TTC549 (cell line): ENCODE measurements at regions not wholly inside any gene's neighbourhood (a gene's known extent, or its start where the extent isn't known, plus 50 kb on each side); places are given as distances from the start of the nearest gene placed in this dataset.
"Not testable (repeated sequence)": the region's sequence is repeated elsewhere in the genome, so short reads cannot be mapped to it uniquely, and the experiment has no call there.

Source experiments
- FAIRE-seq: peaks from 2 replicates; lab custom pipeline; 2012; peaks lifted over from hg19 to GRCh38; lab: Jason Lieb, UNC

DNA sequence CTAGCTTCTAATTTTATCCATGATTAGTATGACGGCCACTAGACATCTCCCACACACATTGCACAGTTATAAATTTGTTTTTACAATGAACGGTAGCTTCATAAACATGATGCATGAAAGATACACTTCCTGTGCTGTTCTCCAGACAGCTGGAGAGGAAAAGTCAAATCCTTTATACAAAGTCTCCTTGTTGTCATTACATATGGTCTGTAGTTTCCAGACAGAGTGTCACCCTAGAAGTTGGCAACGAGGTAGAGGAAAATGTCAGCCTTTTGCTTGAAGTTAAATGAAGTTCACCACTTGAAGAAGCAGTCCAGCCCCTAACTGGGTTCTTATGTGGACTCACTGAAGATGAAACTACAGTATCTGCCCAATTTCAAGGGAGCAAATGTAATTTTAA is 253.0 kb upstream of the P2RY1 start:
- FAIRE-seq: no peak

DNA sequence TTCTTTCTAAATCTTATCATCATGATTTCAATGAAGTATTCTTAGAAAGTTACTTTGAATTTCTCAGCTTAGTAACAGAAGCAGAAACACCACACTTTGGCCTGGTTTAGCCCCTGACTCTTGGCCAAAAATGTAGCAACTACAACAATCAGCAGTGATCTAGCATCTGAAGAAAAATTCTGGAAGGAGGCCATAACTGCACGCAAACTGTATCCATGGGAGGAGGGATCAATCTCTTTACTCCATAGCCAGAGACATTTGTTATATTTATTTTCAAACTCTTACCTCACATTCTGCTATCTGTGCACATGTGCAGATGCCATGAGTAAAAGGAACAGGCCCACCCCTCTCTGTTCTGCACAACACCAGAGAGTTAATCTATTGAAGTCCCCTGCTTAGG is 251.0 kb upstream of the P2RY1 start:
- no peak for FAIRE-seq

DNA sequence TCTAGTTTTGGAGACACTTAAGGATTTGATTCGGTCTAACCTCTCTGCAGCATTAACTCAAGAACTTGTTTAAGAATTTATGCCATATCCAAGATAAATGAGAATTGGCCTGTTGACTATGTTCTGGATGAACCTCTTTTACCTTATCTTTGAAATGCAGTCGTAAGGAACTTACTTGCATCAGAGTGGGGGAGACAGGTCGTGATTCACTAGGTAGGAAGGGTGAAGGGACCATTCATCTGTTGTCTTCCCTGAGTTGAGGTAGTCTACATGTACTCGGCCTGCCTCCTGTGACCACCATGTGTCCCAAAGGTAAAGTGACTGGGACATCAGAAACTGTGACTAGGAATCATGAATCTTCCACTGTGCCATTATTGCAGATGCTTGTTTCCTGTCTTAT is 248.0 kb upstream of the P2RY1 start:
- FAIRE-seq: no peak

DNA sequence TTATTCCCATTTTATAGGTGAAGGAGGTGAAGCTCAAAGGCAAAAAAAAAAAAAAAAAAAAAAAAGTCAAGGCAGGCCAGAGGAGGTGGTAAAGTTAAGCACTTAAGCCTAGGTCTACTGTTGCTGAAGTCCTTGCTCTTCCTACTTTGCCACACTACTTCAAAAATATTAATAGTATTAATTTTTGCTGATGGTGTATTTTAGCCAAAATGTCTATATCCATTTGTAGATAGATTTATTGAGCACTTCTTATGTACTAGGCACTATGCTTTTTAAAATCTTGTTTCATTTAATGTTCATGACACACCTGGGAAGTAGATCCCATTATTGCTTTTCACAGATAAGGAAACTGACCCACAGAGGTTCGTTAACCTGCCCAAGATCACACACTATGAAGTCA is 247.1 kb upstream of the P2RY1 start:
- no peak for FAIRE-seq

DNA sequence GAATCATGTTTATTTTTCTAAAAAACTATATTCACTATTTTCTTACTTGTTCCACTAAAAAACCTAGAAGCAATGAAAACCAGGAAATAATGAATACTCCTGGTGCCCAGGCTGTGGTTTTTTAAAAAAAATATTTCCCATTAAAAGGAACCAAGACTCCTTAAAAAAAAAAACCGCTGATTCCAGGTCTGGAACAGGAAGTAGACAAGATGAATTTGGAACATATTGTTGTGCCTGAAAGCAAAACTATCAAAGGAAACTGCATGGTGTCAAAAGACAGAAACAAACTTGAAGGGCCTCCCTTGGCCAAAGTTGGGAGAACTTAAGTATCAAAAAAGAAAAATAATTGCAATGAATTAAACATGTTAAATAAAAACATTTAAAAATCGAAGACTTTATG is 245.3 kb upstream of the P2RY1 start:
- FAIRE-seq: no peak

DNA sequence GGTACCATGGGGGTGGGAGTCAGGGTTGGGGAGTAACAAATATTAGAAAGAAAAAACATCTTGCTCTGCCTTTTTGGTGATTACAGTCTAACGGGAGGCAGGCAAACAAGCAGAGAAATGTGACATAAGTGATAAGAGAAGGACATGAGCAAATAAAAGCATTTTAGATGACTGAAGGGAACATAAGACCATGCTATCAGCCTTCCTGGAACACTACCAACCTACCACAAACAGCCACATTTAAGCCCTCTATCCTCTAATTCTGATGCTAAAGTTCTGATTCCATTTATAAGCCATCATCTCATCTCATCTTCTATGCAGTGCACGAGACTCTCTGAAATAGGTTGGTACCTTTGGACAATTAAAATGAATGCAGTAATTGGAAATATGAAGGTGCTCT is 243.4 kb upstream of the P2RY1 start:
- no peak for FAIRE-seq

DNA sequence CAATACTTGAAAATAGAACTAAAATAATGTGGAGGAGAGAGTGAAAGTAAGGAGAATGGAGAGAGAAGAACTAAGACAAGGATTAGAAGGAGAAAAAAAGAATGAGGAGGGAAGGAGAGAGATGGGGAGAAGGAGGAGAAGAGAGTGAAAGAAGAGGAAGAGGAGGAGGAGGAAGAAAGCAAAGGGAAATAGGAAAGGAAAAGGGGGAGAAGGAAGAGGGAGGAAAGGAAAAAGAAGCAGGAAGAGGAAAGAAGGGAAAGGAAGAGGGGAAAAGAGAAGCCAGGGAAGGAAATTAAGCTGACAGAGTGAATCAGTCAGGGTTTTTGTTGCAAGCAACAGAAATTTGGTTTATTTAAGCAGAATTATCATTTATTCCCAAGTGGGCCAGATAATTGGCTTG is 241.7 kb upstream of the P2RY1 start:
- FAIRE-seq: no peak

DNA sequence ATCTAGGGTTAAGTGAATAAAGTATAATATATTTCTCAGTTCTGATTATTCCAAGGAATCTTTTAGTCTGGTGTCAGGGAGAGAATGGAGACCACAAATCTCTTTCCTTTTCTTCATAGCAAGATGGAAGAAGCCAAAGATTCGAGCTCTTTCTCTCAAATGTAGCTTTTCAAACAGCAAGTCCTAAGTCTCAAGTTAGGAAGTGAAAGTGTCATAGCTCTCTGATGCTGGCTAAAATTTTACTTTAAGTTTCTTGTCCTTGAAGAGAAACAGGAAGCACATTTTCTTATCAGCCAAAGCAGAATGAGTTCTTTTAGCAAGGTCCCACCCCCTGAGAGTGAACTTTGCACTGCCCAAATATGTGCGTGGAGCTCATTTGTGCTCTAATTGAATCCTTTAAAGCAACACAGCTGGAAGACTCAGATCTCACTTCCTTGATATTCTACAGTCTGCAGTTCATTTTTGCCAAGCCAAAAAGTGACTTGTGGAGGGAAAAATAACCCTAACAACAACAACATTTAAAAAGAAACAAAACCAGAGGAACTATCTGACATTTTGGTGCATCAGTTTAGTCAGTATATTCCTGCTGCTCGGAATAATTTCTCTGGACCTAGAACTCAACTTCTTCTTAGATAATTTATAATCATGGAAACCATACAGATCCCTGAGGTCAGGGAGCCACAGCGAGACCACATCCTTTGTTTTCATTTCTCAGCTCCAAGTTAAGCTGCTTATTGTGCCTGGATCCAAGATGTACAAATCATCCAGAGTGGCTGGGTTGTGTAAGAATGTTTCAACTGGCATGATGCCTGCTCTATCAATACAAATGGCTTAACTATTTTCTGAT is 238.7 kb upstream of the P2RY1 start:
- no peak for FAIRE-seq

DNA sequence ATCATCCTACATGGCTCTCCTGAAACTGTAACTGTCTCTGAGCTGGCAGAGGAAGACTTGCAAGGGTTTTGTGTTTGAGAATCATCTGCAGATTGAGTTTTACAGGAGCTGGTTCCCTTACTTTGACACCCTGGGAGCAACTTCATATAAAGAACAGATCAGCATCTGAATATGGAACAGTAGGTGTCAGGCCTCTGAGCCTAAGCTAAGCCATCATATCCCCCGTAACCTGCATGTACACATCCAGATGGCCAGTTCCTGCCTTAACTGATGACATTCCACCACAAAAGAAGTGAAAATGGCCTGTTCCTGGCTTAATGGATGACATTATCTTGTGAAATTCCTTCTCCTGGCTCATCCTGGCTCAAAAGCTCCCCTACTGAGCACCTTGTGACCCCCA is 238.1 kb upstream of the P2RY1 start:
- FAIRE-seq: not testable (repeated sequence)

DNA sequence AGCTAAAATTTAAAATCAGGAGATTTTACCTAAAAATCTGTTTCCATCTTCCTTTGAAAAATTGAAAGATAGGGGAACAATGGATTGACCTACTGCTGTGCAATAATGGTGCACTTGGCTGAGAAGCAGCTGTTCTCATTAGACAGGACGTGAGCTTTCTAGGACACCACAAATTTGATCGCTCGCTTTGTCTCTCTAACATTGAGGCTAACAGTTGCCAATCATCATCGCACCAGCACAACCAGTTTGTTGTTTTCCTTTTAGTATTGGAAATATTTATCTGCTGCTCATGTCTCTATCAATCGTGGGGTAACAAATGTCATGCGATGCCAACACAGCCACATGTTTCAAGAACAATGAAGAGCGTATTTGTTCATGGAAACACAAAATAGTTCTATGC is 228.8 kb upstream of the P2RY1 start:
- FAIRE-seq: no peak

DNA sequence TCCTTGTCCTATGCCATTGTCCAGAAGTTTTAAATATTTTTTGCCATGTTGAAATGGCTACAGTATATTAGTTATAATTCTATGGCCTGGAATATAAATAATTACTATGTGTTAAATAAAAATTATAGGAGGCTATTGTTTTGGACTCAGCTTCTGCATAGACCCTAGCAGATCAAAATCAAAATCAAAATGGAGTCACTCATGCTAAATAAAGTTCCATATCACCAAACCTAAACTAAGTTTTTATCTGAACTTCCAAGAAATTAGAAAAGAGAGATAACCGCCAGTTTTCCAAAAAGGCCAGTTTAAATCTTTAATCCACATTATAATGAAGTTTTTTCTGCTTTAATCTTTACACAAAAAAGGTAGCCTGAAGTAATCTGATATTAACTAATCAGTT is 227.8 kb upstream of the P2RY1 start:
- no peak for FAIRE-seq

DNA sequence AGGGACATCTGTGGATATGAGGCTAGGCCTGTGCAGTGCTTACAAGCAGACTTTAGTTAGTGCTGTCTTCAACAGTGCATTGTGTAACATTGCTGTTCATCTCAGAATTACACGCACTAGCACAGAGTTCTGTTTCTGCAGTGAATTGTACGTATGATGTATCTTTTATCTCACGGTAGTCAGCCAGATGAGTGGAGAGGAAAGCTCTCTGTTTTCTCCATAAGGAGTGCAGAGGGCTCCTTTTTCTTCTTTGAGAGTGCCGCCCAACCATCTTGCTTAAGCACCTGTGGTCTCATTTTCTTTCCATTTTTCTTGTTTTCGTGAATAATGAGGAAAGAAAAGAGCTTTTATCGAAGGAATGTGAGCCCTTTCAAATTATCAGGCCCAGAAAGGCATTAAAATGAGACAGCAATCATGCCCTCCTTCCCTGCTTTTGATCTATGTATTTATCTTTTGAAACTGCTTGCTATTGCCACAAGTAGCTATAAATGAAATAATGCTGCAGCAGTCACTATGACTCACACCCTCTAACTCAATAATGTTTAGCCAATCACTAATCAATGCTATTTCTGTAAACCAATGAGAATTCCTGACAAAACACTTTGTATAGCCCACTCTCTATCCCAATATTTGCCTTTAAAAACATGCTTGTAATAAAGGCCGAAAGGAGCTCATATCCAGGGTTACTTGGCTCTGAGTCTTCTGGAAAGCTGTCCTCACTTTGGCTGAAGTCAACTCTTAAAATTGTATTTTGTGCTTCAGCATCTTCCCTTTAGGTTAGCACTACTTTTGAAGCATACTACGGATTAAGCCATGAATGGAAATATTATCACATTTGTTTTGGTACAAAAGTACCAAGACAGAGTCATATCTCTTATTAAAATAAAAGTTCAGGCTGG is 226.0 kb upstream of the P2RY1 start:
- FAIRE-seq: no peak

DNA sequence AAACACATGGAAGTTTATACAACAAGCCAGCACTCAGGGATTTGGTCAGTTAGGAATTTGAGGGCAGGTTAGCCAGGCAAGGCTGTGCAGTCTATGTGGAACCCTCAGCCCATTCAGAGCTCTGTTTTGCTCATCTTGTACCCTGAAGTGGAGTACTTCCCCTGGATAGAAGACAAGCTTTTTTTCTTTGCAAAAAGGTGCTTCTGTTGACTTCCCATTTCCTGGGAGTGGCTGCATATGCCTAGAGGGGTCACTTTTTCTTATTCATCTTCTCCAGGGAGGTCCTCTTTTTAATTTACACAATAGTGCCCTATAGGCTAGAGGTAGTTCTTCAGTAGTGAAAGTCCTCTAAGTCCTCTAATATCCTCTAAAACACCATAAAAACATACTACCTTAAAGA is 225.0 kb upstream of the P2RY1 start:
- no peak for FAIRE-seq

DNA sequence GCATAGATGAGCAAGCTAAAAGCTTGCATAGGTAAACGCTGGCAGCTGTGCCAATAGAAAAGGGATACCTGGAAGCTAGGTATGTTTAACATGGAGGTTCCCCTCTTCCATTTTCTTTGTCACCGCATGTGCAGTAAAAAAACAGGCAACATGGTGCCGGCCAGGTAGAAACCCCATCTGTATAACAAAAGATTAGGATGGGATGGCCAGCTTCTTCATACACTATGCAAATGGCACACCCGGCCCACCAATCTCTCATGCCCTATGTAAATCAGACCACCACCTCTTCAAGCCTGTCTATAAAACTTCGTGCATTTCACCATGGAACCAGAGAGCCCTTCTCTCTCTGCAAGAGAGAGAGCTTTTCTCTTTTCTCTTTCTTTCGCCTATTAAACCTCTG is 224.3 kb upstream of the P2RY1 start:
- FAIRE-seq: no peak

DNA sequence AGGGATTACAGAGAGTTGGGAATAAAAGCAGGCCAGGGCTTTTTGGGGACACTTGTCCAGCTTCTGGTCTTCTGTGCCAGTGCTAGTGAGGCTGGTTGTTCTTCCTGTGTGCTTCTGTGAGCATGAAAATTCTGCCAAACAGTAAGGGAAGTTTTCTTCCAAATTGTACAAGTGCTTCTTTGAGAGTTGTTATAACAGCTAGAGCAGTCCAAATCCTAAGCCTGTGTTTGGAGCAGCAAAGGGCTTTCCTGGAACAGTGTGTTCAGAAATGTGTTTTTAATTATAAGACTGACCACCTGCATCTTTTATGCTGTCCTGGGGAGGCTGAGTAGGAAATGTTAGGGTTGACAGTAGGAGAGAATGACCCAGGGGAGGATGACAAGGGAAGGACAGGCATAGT is 223.0 kb upstream of the P2RY1 start:
- no peak for FAIRE-seq

DNA sequence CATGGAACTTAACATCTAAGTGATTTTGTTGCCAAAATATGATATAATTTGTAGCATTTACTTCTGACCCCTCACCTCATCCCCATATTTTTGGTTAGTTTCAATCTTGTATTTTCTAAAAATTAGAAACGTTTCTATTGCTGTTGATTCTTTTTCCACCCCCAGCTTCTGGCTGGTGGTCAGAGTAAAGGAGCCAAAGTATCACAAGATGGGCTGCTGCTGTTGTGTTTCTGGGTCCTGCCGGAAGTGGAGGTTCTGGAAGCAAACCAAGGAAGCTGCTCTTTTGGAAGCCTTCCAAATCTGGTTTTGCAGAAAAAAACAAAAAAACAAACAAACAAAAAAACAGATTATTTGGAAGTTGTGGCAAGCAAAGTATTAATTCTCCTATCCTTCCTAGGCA is 221.1 kb upstream of the P2RY1 start:
- no peak for FAIRE-seq

DNA sequence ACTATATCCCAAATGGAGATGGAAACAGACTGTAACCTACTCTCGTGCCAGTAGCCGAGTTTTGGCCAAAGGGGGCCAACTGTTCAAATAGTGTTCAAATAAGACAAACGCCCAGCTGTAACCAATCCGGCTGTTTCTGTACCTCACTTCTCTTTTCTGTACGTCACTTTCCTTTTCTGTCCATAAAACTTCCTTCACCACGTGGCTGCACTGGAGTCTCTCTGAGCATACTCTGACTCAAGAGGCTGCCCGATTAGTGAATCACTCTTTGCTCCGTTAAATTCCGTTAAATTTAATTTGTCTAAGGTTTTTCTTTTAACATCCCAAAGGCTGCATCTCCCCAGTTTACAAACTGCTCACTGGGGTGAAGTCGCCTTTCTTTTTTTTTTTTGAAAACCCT is 219.2 kb upstream of the P2RY1 start:
- no peak for FAIRE-seq

DNA sequence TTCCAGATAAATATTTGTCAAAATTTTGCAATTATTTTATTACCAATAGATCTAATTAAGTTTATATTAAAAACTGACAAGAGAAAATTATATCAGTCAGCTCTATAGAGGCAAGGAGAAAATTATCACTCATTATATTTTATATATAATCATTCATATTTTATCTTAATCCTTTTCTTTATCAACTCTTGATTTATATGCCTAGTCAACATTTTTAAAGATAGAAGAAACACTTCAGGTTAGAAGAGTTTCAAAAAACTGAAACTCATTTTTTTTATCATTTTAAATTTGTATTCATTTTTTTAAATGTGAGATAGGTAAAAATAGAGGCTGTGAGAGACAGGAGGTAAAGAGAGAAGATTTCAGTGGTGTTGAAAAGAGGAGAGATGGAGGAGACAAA is 217.3 kb upstream of the P2RY1 start:
- FAIRE-seq: no peak

DNA sequence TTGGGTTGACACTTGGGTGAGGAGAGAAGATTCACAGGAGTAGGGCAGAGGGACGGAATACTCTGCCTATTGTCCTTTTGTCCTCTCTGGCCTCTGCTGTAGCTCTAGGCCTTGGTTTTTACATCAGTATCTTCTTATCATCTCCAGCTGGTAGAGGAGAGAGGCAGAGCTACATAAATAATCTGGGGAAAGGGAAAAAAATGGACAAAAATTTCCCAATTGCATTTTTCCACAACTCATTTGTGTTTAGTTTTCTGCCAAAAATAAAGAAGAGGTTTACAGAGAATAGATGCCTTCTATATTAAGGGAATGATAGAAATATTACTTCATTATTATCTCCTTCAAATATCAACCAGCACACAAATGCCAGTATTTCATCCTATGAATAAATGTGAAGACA is 216.4 kb upstream of the P2RY1 start:
- FAIRE-seq: no peak

DNA sequence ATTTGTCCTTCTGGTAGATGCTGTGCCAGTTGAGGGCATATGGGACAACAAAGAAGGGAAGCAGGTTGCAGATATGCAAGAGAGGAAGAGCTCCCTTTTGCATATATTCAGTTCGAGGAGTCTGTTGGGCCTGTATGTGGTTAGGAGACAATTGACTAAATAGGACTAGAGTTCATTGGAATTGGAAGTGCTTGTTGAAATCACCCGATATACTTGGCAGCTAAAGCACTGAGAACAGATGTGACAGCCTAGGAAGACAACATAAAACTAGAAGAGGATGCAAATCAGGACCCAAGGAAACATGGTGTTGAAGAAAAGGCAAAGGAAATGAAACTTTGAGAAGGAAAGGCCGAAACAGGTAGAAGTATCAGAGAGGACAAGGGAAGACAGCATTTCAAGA is 215.2 kb upstream of the P2RY1 start:
- FAIRE-seq: no peak

DNA sequence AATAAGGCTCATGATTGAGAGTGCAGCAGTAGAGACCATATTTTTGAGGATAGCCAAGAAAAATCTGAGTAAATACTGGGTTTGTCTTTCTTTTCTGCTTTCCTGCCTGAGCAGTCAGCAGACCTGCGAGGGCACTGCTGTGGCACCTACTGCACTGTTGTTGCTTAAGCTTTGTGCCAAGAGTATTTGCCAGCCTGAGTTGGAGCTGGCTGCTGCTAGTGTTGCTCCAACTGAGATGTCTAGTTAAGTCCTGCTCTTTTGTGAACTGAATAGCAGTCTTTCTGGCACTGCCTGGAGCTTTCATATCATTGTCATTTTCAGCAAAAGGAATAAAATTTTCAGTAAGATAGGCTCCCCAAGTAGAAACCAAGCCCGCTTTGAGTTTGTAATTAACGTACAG is 214.5 kb upstream of the P2RY1 start:
- no peak for FAIRE-seq

DNA sequence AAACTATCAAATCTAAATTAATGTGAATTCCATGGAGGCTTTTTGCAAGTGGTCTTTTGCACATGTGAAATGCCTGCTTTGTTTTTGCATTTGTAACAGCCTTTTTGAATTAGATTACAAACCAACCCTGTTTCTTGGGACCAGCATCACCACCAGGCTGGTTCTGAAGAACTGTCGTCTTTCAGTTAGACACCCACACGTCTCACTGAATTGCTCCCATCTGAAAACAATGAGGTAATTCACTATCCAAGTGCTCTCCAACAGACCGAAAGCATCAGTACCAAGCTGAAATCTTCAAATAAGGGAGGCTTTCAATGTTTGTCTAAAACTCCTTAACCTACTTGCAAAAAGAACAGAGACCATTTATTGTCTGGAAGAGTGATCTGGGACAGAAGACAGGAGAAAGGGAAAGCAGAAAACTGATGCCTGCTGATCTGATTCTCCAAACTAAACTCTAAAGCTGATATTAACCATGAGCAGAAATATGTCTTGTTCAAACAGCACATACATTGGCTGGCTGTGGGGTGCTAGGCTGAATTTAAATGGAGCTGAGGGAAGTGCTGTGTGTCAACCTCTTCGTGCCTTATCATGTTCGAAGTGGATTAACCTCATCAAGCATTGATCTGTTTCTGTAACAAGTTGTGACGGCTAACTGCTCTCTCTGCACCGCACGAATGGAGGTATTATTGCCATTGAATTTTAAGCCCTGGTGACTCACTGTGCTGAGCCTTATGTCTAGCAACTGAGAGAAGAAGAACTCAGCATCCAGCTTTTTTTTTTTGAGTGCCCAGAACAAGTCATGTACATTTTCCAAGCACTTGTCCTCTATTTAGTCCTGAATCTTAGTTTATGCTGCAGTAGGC is 213.7 kb upstream of the P2RY1 start:
- no peak for FAIRE-seq
